ENCODE measurements at regions not wholly inside any gene's neighbourhood (a gene's known extent, or its start where the extent isn't known, plus 50 kb on each side); places are given as distances from the start of the nearest gene placed in this dataset.
"Not testable (repeated sequence)": the region's sequence is repeated elsewhere in the genome, so short reads cannot be mapped to it uniquely, and the experiment has no call there.

- no peaks in the 10 kb centered on the region for H3K9me3 ChIP-seq
- H3K4me3 ChIP-seq = no peak overlapping the region
- no peaks in the 10 kb centered on the region for H3K4me1 ChIP-seq
- H3K36me3 ChIP-seq (replicated peaks) = no peaks in the 10 kb centered on the region
- peak in 1 of 2 experiments; percentile 3 for DNase-seq (ENCODE audit: low spot score in 2 of 2)
- in situ Hi-C loops (cut with MboI; ENCODE audit: low sequenced_read_pairs) = no loop called here
- H3K27me3 ChIP-seq (ENCODE audit: low read depth) = no peaks in the 10 kb centered on the region
These were observed 91.8 kb upstream of the POU3F4 start for GRCh38 chrX:83416273-83416672.

- no peaks in the 10 kb centered on the region for H3K9me3 ChIP-seq
These were observed 88.9 kb upstream of the POU3F4 start for GRCh38 chrX:83419030-83419792.

GRCh38 chrX:83422836-83423235 lies 85.3 kb upstream of the POU3F4 start:
- in situ Hi-C loops (cut with MboI; ENCODE audit: low sequenced_read_pairs) = no loop called here
- Histone ChIP-seq H3K36me3 (replicated peaks) (no peaks in the 10 kb centered on the region), H3K9me3 (no peaks in the 10 kb centered on the region), H3K27me3 (ENCODE audit: low read depth) (no peaks in the 10 kb centered on the region), H3K4me1 (no peaks in the 10 kb centered on the region), H3K4me3 (no peak overlapping the region)
- no peak for DNase-seq (ENCODE audit: low spot score in 2 of 2)

More at GRCh38 chrX:83419030-83419792, 88.9 kb upstream of the POU3F4 start:
- H3K27me3 ChIP-seq (ENCODE audit: low read depth) = no peaks in the 10 kb centered on the region
- H3K36me3 ChIP-seq (replicated peaks) = no peaks in the 10 kb centered on the region
- in situ Hi-C loops (cut with MboI; ENCODE audit: low sequenced_read_pairs) = no loop called here
- no peaks in the 10 kb centered on the region for H3K4me1 ChIP-seq
- H3K4me3 ChIP-seq = no peak overlapping the region
- no peak for DNase-seq (ENCODE audit: low spot score in 2 of 2)

GRCh38 chrX:83442552-83442951 lies 65.5 kb upstream of the POU3F4 start:
- H3K4me3 ChIP-seq; in situ Hi-C loops (cut with MboI; ENCODE audit: low sequenced_read_pairs); H3K27me3 ChIP-seq (ENCODE audit: low read depth); H3K9me3 ChIP-seq; H3K4me1 ChIP-seq; H3K36me3 ChIP-seq (replicated peaks); DNase-seq (ENCODE audit: low spot score in 2 of 2): not testable (repeated sequence)

- in situ Hi-C loops (cut with MboI; ENCODE audit: low sequenced_read_pairs) = no loop called here
- no peak for DNase-seq (ENCODE audit: low spot score in 2 of 2)
- Histone ChIP-seq H3K9me3 (no peaks in the 10 kb centered on the region; the same call in 1 of the 2 replicates), H3K4me3 (no peak overlapping the region), H3K27me3 (ENCODE audit: low read depth) (no peaks in the 10 kb centered on the region), H3K36me3 (replicated peaks) (no peaks in the 10 kb centered on the region), H3K4me1 (no peaks in the 10 kb centered on the region)
These were observed 61.7 kb upstream of the POU3F4 start for GRCh38 chrX:83446355-83446754.

Data from HAP-1 (cell line).